ENCODE measurements at regions not wholly inside any gene's neighbourhood (a gene's known extent, or its start where the extent isn't known, plus 50 kb on each side); places are given as distances from the start of the nearest gene placed in this dataset.

DNA sequence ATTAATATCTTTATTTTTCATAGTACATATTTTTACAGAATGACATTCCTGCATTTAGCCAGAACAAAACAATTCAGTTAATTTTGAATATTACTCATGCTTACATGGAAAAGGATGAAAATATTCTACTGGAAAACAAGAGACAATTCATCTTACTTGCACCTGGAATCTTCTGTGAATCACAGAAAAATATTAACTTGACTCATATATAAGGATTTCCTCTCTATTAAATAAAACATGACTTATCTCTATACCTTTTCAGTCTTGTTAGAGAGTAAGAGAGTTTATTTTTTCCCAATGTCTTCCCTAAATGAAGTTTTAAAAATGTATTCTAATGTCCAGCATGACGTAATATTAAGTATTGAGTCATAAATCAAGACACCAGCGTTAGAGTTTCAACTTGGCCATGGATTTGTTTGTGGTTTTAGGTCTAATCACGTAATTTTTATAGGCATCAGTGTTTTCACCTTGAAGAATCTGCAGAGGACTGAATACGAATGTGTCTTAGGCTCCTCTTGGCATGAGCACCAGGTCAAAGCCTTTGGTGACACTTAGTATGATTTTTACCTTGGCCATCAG lies 445.1 kb upstream of the JAG1 start:
- TF ChIP-seq GATA2 (IDR thresholded peaks at IDR 0.05; ENCODE audit: low read depth, low read length) (no peak), GATA3 (IDR thresholded peaks at IDR 0.05; ENCODE audit: low read depth, low read length) (no peak)

Data from SH-SY5Y (cell line).